Hypothalamus (tissue), 51 donors: ENCODE measurements at regions not wholly inside any gene's neighbourhood (a gene's known extent, or its start where the extent isn't known, plus 50 kb on each side); places are given as distances from the start of the nearest gene placed in this dataset.
A peak's percentile ranks its signal among the peaks of the same experiment; 100 is the strongest.

ENCODE experiments used
- DNase-seq, 51 donors: peaks; one replicate each; lab custom pipeline; 2025; lab: John Stamatoyannopoulos, UW

GRCh38 chr9:71384343-71384742, 262.9 kb upstream of the TRPM3 start:
- DNase-seq: peak in 7 of 51 donors; percentile 1 to 9 (median 2)

GRCh38 chr9:71383308-71383940, 262.0 kb upstream of the TRPM3 start:
- DNase-seq: no peak

GRCh38 chr9:71368157-71368556, 246.7 kb upstream of the TRPM3 start:
- DNase-seq: peak in 15 of 51 donors; percentile 1 to 20 (median 4)

GRCh38 chr9:71364186-71364955, 242.9 kb upstream of the TRPM3 start:
- no peak for DNase-seq

- DNase-seq: no peak
Measured at GRCh38 chr9:71363286-71363961, 242.0 kb upstream of the TRPM3 start.

GRCh38 chr9:71361357-71361756, 239.9 kb upstream of the TRPM3 start:
- DNase-seq: no peak

GRCh38 chr9:71357346-71357745, 235.9 kb upstream of the TRPM3 start:
- no peak for DNase-seq

- no peak for DNase-seq
Measured at GRCh38 chr9:71355884-71356283, 234.5 kb upstream of the TRPM3 start.

GRCh38 chr9:71353720-71354119, 232.3 kb upstream of the TRPM3 start:
- no peak for DNase-seq

- DNase-seq: no peak
Measured at GRCh38 chr9:71352837-71353236, 231.4 kb upstream of the TRPM3 start.

- DNase-seq: no peak
Measured at GRCh38 chr9:71349218-71349617, 227.8 kb upstream of the TRPM3 start.

GRCh38 chr9:71333321-71333720, 211.9 kb upstream of the TRPM3 start:
- DNase-seq: no peak

GRCh38 chr9:71331603-71332002, 210.2 kb upstream of the TRPM3 start:
- DNase-seq: no peak

GRCh38 chr9:71329873-71330272, 208.5 kb upstream of the TRPM3 start:
- no peak for DNase-seq

- no peak for DNase-seq
Measured at GRCh38 chr9:71326360-71326759, 204.9 kb upstream of the TRPM3 start.

- no peak for DNase-seq
Measured at GRCh38 chr9:71323357-71323756, 201.9 kb upstream of the TRPM3 start.

- no peak for DNase-seq
Measured at GRCh38 chr9:71322311-71322710, 200.9 kb upstream of the TRPM3 start.

GRCh38 chr9:71308454-71308853, 187.0 kb upstream of the TRPM3 start:
- no peak for DNase-seq

GRCh38 chr9:71306134-71306533, 184.7 kb upstream of the TRPM3 start:
- no peak for DNase-seq

- no peak for DNase-seq
Measured at GRCh38 chr9:71303351-71303750, 181.9 kb upstream of the TRPM3 start.

GRCh38 chr9:71302776-71303175, 181.4 kb upstream of the TRPM3 start:
- DNase-seq: no peak

GRCh38 chr9:71295928-71296327, 174.5 kb upstream of the TRPM3 start:
- no peak for DNase-seq
